Retinal pigment epithelial cell (primary cell): ENCODE measurements at regions not wholly inside any gene's neighbourhood (a gene's known extent, or its start where the extent isn't known, plus 50 kb on each side); places are given as distances from the start of the nearest gene placed in this dataset.
"Not testable (repeated sequence)": the region's sequence is repeated elsewhere in the genome, so short reads cannot be mapped to it uniquely, and the experiment has no call there.

Experiments used
- DNase-seq: peaks from one replicate; pipeline ENCODE4 v3.0.0-alpha.2; 2010; ENCODE audit warnings: low read depth
- H3K4me3 ChIP-seq: 2 replicates; pipeline ENCODE4 v1.5.1; 2011; ENCODE audit warnings: mild to moderate bottlenecking, low read length, control low read depth, moderate library complexity
- TF ChIP-seq, protein P1 (sequence below): conservative IDR thresholded peaks from 2 replicates; pipeline ENCODE4 v1.5.1; 2011; ENCODE audit warnings: low read depth, low read length, control low read depth, inconsistent platforms

DNA sequence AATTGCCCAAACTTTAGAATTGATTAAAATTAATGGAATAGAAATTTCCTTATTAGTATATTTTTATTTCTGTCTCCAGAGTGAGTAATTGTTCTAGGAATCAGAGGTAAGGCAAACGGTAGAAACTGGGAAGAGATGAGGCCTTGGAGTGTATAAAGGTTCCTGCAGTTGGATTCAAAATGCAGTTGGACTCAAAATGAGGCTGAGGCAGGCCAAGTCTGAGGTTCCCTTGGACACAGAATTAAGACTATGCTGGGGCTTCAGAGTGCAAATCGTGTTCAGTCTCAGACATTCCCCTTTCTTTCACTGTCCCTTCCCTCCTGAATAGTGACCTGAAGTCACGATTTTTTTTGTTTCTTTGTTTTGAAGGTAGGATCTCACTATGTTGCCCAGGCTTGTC is 746.9 kb upstream of the NRXN1 start:
- TF ChIP-seq, protein P1, sequence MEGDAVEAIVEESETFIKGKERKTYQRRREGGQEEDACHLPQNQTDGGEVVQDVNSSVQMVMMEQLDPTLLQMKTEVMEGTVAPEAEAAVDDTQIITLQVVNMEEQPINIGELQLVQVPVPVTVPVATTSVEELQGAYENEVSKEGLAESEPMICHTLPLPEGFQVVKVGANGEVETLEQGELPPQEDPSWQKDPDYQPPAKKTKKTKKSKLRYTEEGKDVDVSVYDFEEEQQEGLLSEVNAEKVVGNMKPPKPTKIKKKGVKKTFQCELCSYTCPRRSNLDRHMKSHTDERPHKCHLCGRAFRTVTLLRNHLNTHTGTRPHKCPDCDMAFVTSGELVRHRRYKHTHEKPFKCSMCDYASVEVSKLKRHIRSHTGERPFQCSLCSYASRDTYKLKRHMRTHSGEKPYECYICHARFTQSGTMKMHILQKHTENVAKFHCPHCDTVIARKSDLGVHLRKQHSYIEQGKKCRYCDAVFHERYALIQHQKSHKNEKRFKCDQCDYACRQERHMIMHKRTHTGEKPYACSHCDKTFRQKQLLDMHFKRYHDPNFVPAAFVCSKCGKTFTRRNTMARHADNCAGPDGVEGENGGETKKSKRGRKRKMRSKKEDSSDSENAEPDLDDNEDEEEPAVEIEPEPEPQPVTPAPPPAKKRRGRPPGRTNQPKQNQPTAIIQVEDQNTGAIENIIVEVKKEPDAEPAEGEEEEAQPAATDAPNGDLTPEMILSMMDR = no peak
- DNase-seq = no peak
- no peak overlapping the region for H3K4me3 ChIP-seq

DNA sequence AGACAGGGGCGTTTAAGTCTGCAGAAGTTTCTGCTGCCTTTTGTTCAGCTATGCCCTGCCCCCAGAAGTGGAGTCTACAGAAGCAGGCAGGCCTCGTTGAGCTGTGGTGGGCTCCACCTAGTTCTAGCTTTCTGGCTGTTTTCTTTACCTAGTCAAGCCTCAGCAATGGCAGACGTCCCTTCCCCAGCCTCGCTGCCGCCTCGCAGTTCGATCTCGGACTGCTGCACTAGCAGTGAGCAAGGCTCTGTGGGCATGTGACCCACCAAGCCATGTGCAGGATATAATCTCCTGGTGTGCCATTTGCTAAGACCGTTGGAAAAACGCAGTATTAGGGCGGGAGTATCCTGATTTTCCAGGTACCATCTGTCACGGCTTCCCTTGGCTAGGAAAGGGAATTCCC is 742.7 kb upstream of the NRXN1 start:
- not testable (repeated sequence) for DNase-seq, H3K4me3 ChIP-seq

DNA sequence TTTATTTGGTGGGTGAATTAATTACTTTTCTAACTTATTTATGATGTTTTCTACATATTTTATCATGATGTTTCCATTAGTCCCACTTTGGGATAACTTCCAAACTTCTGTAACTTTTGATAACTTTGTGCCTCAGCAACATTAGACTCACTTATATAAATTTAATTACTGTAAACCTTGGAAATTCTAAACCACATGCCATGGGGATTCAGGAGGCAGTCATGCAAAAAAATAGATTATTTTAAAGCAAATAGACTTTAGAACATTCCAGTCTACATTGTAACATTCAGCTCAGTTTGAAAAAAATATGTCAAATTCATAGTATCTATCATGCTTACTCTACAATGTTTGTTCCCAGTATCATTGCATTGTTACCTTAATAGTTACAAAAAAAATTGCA is 728.5 kb upstream of the NRXN1 start:
- H3K4me3 ChIP-seq = no peak overlapping the region
- TF ChIP-seq, protein P1 = no peak
- DNase-seq = peak; percentile 61

DNA sequence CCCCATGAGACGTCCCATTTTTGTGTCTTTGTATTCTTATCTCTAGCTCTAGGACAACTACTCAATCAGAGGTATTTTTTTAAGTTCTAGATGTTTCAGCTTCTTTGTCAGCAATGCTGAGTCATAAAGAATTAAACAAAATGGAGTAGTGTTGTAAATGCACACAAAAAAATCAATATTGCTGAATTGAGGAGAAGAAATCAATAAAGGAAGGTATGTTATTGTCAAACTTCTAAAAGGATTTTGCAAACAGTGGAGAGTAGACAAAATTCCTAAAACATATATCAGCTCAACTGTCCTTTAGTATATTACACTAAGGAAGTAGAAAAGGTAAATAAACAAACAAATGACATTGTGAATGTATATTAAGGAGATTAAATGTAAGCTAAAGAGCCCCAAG is 726.1 kb upstream of the NRXN1 start:
- no peak overlapping the region for H3K4me3 ChIP-seq
- DNase-seq = no peak
- TF ChIP-seq, protein P1 = no peak

DNA sequence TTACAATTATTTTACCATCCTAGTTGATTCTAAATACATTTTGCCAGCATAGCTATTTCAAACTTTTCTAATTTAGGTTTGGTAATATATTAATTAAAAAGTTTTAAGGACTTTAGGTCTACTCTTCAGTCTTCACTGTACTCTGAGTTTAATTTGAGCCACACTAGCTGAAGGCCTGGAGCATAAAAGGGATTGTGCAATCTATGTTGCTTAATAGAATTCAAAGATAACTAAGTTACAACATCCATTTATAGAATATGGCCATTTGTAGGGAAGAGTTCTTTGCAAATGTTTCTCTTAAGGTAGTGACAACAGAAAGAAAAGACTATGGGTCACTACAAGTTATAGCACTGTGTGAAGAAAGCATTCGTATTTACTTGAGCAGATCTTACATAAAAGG is 702.2 kb upstream of the NRXN1 start:
- no peak for DNase-seq
- TF ChIP-seq, protein P1 = no peak
- H3K4me3 ChIP-seq = no peak overlapping the region

DNA sequence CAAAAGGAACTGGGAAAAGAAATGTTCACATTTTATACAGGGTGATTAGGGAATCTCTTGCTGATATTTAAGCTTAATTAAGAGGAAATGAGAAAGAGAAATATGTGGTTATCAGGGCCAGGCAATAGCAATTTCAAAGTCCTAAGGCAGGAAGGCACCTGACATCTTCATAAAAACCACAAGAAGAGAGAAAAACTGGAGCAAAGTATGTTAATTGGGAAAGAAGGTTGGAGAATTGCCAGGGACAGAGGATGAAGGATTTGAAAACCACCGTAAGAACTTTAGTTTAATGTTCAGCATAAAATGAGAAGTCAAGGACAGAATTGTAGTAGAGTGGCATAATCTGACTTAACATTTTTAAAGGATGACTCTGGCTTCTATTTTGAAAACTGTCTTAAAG is 691.8 kb upstream of the NRXN1 start:
- DNase-seq = peak; percentile 75
- TF ChIP-seq, protein P1 = no peak
- H3K4me3 ChIP-seq = no peak overlapping the region

DNA sequence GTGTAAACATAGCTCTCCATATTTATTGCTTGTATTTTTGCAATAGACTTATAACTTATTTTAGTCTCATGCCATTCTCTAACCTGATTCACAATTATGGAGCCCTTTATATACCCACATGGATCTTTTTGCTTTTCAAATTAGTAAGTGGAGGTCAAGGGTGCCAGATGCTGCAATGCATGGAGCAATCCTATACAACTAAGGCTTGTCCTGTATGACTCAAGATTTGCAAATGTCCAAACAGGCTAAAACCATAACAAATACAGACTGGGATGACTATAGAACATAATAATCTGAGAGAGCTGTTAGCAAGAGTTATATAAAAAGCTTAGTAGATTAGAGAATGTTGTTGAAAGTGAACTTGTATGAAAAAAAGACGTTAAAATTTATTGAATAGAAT is 690.4 kb upstream of the NRXN1 start:
- no peak for DNase-seq
- H3K4me3 ChIP-seq = no peak overlapping the region
- TF ChIP-seq, protein P1 = no peak

DNA sequence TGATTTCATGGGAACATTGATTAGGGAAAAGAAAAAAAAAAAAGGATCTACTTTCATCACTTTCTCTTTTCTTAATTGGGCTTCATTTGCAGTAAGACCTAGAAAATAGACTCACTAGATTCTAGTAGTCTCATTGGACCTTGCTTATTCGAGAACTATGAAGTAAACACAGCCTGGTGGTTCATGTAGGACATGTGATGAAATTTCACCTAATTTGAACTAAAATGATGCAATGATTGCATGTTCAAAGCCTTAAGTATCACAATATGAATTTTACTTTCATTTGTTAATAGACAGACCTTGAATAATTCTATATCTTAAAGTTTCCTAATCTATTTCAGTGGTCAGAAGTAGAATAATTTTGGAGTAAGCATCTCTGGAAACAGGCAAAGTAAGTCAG is 688.9 kb upstream of the NRXN1 start:
- TF ChIP-seq, protein P1 = no peak
- H3K4me3 ChIP-seq = no peak overlapping the region
- no peak for DNase-seq
